ENCODE measurements at regions not wholly inside any gene's neighbourhood (a gene's known extent, or its start where the extent isn't known, plus 50 kb on each side); places are given as distances from the start of the nearest gene placed in this dataset.

GRCh38 chrX:113492895-113493294 lies 652.3 kb upstream of the AMOT start:
- TF ChIP-seq CTCF (IDR thresholded peaks at IDR 0.05) (no peak), POLR2AphosphoS5 (IDR thresholded peaks at IDR 0.05) (no peak), EP300 (IDR thresholded peaks at IDR 0.05; ENCODE audit: low read depth) (no peak), POLR2A (IDR thresholded peaks at IDR 0.05) (no peak)
